ENCODE measurements at regions not wholly inside any gene's neighbourhood (a gene's known extent, or its start where the extent isn't known, plus 50 kb on each side); places are given as distances from the start of the nearest gene placed in this dataset.

DNA sequence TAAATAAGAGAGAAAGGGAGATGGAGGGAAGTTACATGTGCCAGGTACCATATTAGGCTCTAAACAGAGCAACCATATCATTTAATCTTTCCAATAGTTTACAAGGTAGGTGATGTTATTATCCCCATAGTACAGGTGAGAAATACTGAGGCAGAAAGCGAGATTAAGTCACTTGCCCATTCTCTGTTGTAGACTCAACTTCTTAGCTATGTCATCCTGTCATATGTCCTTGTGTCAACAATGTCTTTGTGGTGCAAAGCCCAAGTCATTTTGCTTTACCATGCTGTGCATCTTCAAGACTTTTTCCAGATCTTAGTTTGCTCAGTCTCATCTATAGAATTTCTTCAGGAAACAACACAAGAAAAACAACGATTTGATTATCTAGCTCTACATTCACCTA is 205.0 kb upstream of the E2F8 start:
- Histone ChIP-seq H3K9ac (ENCODE audit: low read depth, low read length, poor library complexity) (no peak overlapping the region), H4K8ac (ENCODE audit: low read depth, low read length) (no peak overlapping the region), H3K23ac (ENCODE audit: low read depth, low read length, poor library complexity) (no peak overlapping the region), H3K14ac (ENCODE audit: low read length) (no peak overlapping the region), H3K4ac (ENCODE audit: low read length) (no peak overlapping the region), H4K91ac (ENCODE audit: low read depth, low read length, poor library complexity) (no peak overlapping the region), H3K4me3 (ENCODE audit: low read length in 2 of 2) (no peak overlapping the region), H3K27me3 (ENCODE audit: control insufficient read depth in 3 of 3, insufficient read depth in 3 of 3, low read depth in 1 of 3, low read length in 3 of 3) (no peaks in the 10 kb centered on the region), H3K79me1 (ENCODE audit: low read depth, low read length) (no peaks in the 10 kb centered on the region), H2AK5ac (ENCODE audit: low read depth, low read length) (no peak overlapping the region), H3K4me1 (ENCODE audit: control insufficient read depth in 2 of 2, insufficient read depth in 1 of 2, low read depth in 1 of 2, low read length in 2 of 2) (peaks cover 2 to 13% of the 10 kb centered on the region in 2 donors), H2BK15ac (ENCODE audit: low read length) (no peak overlapping the region), H3K18ac (ENCODE audit: low read length) (no peak overlapping the region), H2BK12ac (ENCODE audit: low read length) (no peak overlapping the region), H2BK5ac (ENCODE audit: low read length) (no peak overlapping the region), H2AFZ (ENCODE audit: low read length) (no peak overlapping the region), H3K27ac (replicated peaks; ENCODE audit: low read length) (no peak overlapping the region), H2BK120ac (ENCODE audit: low read depth, low read length) (no peak overlapping the region), H3K4me2 (ENCODE audit: insufficient read depth, low read length, poor library complexity, severe bottlenecking) (no peak overlapping the region), H3K36me3 (replicated peaks in 1 of 2; ENCODE audit: control insufficient read depth in 2 of 2, insufficient read depth in 2 of 2, low read length in 2 of 2) (no peaks in the 10 kb centered on the region), H3K9me3 (replicated peaks in 1 of 2; ENCODE audit: control insufficient read depth in 2 of 2, insufficient read depth in 1 of 2, low read depth in 1 of 2, low read length in 2 of 2) (no peaks in the 10 kb centered on the region)
- DNase-seq (ENCODE audit: low spot score): no peak
- no CpG with 5 or more reads among the region's 2 CpGs for WGBS, 2 donors (ENCODE audit: extremely low coverage in 2 of 2, insufficient read length in 2 of 2, insufficient replicate concordance in 1 of 2)

DNA sequence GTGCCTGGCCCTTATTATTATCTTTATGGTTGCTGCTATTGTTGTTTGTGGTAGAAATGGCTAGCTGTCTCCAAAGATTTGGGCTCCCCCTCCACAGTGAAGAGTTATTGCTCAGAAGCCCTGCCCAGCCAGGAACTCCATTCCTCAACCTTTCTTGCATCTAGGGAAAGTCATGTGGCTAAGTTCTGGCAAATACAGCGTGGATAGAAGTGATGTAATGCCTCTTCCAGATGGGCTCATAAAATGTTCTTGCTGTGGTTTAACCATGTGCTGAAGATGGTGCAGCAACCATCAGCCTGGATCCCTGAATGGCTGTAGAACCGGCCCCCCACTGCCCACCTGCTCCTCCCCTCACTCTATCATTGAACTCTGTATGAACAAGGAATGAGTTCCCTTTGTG is 203.5 kb upstream of the E2F8 start:
- Histone ChIP-seq H2BK12ac (ENCODE audit: low read length) (no peak overlapping the region), H3K36me3 (replicated peaks in 1 of 2; ENCODE audit: control insufficient read depth in 2 of 2, insufficient read depth in 2 of 2, low read length in 2 of 2) (no peaks in the 10 kb centered on the region), H3K27ac (replicated peaks; ENCODE audit: low read length) (no peak overlapping the region), H2BK15ac (ENCODE audit: low read length) (no peak overlapping the region), H3K4me2 (ENCODE audit: insufficient read depth, low read length, poor library complexity, severe bottlenecking) (no peak overlapping the region), H2AFZ (ENCODE audit: low read length) (no peak overlapping the region), H3K23ac (ENCODE audit: low read depth, low read length, poor library complexity) (no peak overlapping the region), H3K4ac (ENCODE audit: low read length) (no peak overlapping the region), H4K91ac (ENCODE audit: low read depth, low read length, poor library complexity) (no peak overlapping the region), H3K9me3 (replicated peaks in 1 of 2; ENCODE audit: control insufficient read depth in 2 of 2, insufficient read depth in 1 of 2, low read depth in 1 of 2, low read length in 2 of 2) (no peaks in the 10 kb centered on the region), H4K8ac (ENCODE audit: low read depth, low read length) (no peak overlapping the region), H2AK5ac (ENCODE audit: low read depth, low read length) (no peak overlapping the region), H3K18ac (ENCODE audit: low read length) (no peak overlapping the region), H3K9ac (ENCODE audit: low read depth, low read length, poor library complexity) (no peak overlapping the region), H3K4me3 (ENCODE audit: low read length in 2 of 2) (no peak overlapping the region), H3K27me3 (ENCODE audit: control insufficient read depth in 3 of 3, insufficient read depth in 3 of 3, low read depth in 1 of 3, low read length in 3 of 3) (peaks cover 0 to 1% (median 0%) of the 10 kb centered on the region in 3 experiments), H2BK120ac (ENCODE audit: low read depth, low read length) (no peak overlapping the region), H3K14ac (ENCODE audit: low read length) (no peak overlapping the region), H2BK5ac (ENCODE audit: low read length) (no peak overlapping the region), H3K79me1 (ENCODE audit: low read depth, low read length) (no peaks in the 10 kb centered on the region), H3K4me1 (ENCODE audit: control insufficient read depth in 2 of 2, insufficient read depth in 1 of 2, low read depth in 1 of 2, low read length in 2 of 2) (peaks cover 4 to 13% of the 10 kb centered on the region in 2 donors)
- no CpG with 5 or more reads among the region's 2 CpGs for WGBS, 2 donors (ENCODE audit: extremely low coverage in 2 of 2, insufficient read length in 2 of 2, insufficient replicate concordance in 1 of 2)
- no peak for DNase-seq (ENCODE audit: low spot score)

DNA sequence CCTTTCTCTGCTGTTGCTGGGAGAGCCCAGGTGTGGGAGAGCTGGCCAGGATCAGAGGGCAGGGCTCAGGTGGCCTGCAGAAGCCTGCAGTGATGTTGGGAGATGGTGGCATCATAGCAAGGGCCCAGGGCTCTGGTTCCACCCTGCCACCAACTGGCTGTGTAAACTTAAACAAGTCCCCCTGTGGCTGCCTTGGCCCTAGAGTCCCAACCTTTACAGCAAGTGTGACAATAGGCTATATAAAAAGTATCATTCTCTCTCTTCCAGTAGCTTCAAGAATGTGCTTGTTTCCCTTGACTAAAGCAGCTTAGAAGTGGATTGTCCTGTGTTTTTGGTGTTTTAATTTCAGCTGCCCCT is 201.8 kb upstream of the E2F8 start:
- Histone ChIP-seq H3K4me1 (ENCODE audit: control insufficient read depth in 2 of 2, insufficient read depth in 1 of 2, low read depth in 1 of 2, low read length in 2 of 2) (peaks cover 4 to 13% of the 10 kb centered on the region in 2 donors), H3K27me3 (ENCODE audit: control insufficient read depth in 3 of 3, insufficient read depth in 3 of 3, low read depth in 1 of 3, low read length in 3 of 3) (peaks cover 0 to 1% (median 0%) of the 10 kb centered on the region in 3 experiments), H4K91ac (ENCODE audit: low read depth, low read length, poor library complexity) (no peak overlapping the region), H3K4ac (ENCODE audit: low read length) (no peak overlapping the region), H2BK120ac (ENCODE audit: low read depth, low read length) (no peak overlapping the region), H2BK15ac (ENCODE audit: low read length) (no peak overlapping the region), H2BK12ac (ENCODE audit: low read length) (no peak overlapping the region), H3K4me3 (ENCODE audit: low read length in 2 of 2) (no peak overlapping the region), H3K14ac (ENCODE audit: low read length) (no peak overlapping the region), H3K27ac (replicated peaks; ENCODE audit: low read length) (no peak overlapping the region), H3K9ac (ENCODE audit: low read depth, low read length, poor library complexity) (no peak overlapping the region), H3K4me2 (ENCODE audit: insufficient read depth, low read length, poor library complexity, severe bottlenecking) (no peak overlapping the region), H2AFZ (ENCODE audit: low read length) (no peak overlapping the region), H2AK5ac (ENCODE audit: low read depth, low read length) (no peak overlapping the region), H3K36me3 (replicated peaks in 1 of 2; ENCODE audit: control insufficient read depth in 2 of 2, insufficient read depth in 2 of 2, low read length in 2 of 2) (no peaks in the 10 kb centered on the region), H3K9me3 (replicated peaks in 1 of 2; ENCODE audit: control insufficient read depth in 2 of 2, insufficient read depth in 1 of 2, low read depth in 1 of 2, low read length in 2 of 2) (no peaks in the 10 kb centered on the region), H2BK5ac (ENCODE audit: low read length) (no peak overlapping the region), H4K8ac (ENCODE audit: low read depth, low read length) (no peak overlapping the region), H3K18ac (ENCODE audit: low read length) (peak overlapping the region; percentile 3), H3K23ac (ENCODE audit: low read depth, low read length, poor library complexity) (no peak overlapping the region), H3K79me1 (ENCODE audit: low read depth, low read length) (no peaks in the 10 kb centered on the region)
- no peak for DNase-seq (ENCODE audit: low spot score)

DNA sequence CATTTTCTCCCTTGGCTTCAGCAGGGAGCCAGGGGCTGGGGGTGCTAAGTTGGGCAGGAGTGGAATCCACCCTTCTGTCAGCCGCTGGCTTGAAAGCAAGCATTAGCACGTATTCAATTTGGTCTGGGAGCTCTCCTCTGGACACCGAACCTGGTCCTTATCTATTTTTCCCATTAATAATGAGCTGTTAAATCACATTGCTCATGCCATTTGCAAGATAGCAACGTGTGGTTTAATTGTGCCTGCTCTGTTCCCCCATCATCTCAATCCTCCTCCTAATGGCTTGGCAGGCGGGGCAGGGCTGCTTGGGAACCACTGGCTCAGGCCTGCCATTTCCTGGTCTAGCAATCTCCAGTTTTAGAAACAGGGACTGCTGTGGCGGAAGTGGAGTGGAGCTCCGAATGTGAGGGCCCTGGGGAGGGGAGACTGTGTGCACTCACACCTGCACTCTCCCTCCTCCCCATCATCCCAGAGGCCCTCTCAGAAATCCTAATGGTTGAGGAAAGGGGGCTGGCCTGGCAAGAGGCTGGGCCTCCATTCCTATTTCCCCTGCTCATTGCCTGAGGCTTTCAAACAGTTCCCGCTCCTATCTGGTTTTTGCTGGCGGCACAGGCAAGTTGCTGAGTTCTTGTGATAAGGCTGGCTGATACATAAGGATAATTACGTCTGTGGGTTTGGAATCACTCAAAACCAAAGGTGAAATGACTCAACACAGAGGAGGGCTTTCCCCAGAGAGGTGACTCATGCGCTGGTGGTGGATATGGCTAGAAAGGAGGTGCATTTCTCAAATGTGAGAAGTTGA is 201.2 kb upstream of the E2F8 start:
- WGBS, 2 donors (ENCODE audit: extremely low coverage in 2 of 2, insufficient read length in 2 of 2, insufficient replicate concordance in 1 of 2): no CpG with 5 or more reads among the region's 11 CpGs

More for the DNA sequence above, 201.2 kb upstream of the E2F8 start:
- no peaks in the 10 kb centered on the region for H3K79me1 ChIP-seq (ENCODE audit: low read depth, low read length)
- H3K9me3 ChIP-seq (replicated peaks in 1 of 2; ENCODE audit: control insufficient read depth in 2 of 2, insufficient read depth in 1 of 2, low read depth in 1 of 2, low read length in 2 of 2): no peaks in the 10 kb centered on the region
- no peak overlapping the region for H3K23ac ChIP-seq (ENCODE audit: low read depth, low read length, poor library complexity)
- H2BK12ac ChIP-seq (ENCODE audit: low read length): no peak overlapping the region
- peak overlapping the region; percentile 34 for H3K18ac ChIP-seq (ENCODE audit: low read length)
- H2BK120ac ChIP-seq (ENCODE audit: low read depth, low read length): no peak overlapping the region
- no peak overlapping the region for H2BK15ac ChIP-seq (ENCODE audit: low read length)
- no peak overlapping the region for H2AK5ac ChIP-seq (ENCODE audit: low read depth, low read length)
- no peak overlapping the region for H3K9ac ChIP-seq (ENCODE audit: low read depth, low read length, poor library complexity)
- peaks cover 4 to 11% of the 10 kb centered on the region in 2 donors for H3K4me1 ChIP-seq (ENCODE audit: control insufficient read depth in 2 of 2, insufficient read depth in 1 of 2, low read depth in 1 of 2, low read length in 2 of 2)
- H3K4me3 ChIP-seq (ENCODE audit: low read length in 2 of 2): no peak overlapping the region
- no peak overlapping the region for H4K91ac ChIP-seq (ENCODE audit: low read depth, low read length, poor library complexity)
- peaks cover 0 to 1% (median 0%) of the 10 kb centered on the region in 3 experiments for H3K27me3 ChIP-seq (ENCODE audit: control insufficient read depth in 3 of 3, insufficient read depth in 3 of 3, low read depth in 1 of 3, low read length in 3 of 3)
- H2AFZ ChIP-seq (ENCODE audit: low read length): peak overlapping the region; percentile 41
- H3K36me3 ChIP-seq (replicated peaks in 1 of 2; ENCODE audit: control insufficient read depth in 2 of 2, insufficient read depth in 2 of 2, low read length in 2 of 2): no peaks in the 10 kb centered on the region
- no peak overlapping the region for H4K8ac ChIP-seq (ENCODE audit: low read depth, low read length)
- no peak for DNase-seq (ENCODE audit: low spot score)
- H3K14ac ChIP-seq (ENCODE audit: low read length): no peak overlapping the region
- no peak overlapping the region for H3K4ac ChIP-seq (ENCODE audit: low read length)
- H3K27ac ChIP-seq (replicated peaks; ENCODE audit: low read length): no peak overlapping the region
- no peak overlapping the region for H3K4me2 ChIP-seq (ENCODE audit: insufficient read depth, low read length, poor library complexity, severe bottlenecking)
- no peak overlapping the region for H2BK5ac ChIP-seq (ENCODE audit: low read length)

Data from neuronal stem cell (in vitro differentiated cells).